Activated T-helper 9 cell treated with anti-CD3 and anti-CD28 coated beads, Interleukin-2, amount 50 U/mL, for 16 hours (primary cell): ENCODE measurements at regions not wholly inside any gene's neighbourhood (a gene's known extent, or its start where the extent isn't known, plus 50 kb on each side); places are given as distances from the start of the nearest gene placed in this dataset.
"Not testable (repeated sequence)": the region's sequence is repeated elsewhere in the genome, so short reads cannot be mapped to it uniquely, and the experiment has no call there.

ENCODE experiments used
- DNase-seq: peaks from one replicate; pipeline ENCODE4 v3.0.0-alpha.2; 2020; ENCODE audit warnings: low read depth

DNA sequence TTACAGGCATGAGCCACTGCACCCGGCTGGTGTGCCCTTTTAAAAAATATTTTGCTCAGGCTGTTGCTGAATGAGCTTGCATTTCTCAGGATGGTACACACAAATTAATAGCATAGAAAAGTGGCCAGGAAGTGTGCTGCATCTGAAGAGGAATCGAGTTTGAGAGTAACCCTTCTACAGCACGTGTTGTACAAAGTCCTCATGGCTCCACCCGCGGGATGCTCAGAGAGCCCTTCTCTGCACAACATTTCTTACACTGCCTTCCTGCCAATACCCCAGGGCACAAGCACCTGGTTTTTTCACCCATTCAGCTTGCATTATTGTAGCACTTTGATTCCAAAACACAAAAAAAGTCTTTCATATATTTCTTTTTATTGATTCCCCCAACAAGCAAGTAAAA lies 90.1 kb upstream of the NEDD4L start:
- no peak for DNase-seq

- no peak for DNase-seq
Measured at GRCh38 chr18:57951999-57952774, 91.8 kb upstream of the NEDD4L start.

DNA sequence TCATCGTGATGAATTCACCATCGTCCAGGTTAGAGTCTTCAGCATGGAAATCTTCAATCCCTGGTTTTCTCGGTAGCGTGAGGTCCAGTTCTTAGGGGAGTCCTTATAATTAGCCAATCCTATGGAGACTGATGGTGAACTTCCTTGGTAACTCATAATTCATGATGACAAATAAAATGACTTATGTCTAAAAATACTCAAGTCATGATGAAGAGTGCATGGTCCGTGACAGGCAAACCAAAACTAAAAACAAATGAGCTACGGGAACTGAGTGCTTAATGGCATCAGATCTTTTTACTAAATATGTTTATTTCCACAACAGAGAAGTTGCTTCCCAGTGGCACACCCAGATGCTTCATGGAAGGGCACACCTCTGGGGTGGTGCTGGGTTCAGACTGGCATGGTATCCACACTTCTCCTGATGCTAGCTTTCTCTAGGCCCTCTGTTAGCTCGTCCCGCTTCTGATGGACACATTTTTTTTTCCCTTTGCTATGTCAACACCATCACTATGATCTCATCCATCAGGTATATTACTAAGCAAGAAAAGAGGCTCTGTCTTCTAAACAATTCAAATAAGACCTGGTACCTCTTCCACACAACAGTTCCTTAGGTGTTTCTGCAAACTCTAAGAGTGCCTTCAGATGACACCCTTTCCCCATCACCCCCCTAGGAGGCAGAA lies 92.8 kb upstream of the NEDD4L start:
- DNase-seq = no peak

DNA sequence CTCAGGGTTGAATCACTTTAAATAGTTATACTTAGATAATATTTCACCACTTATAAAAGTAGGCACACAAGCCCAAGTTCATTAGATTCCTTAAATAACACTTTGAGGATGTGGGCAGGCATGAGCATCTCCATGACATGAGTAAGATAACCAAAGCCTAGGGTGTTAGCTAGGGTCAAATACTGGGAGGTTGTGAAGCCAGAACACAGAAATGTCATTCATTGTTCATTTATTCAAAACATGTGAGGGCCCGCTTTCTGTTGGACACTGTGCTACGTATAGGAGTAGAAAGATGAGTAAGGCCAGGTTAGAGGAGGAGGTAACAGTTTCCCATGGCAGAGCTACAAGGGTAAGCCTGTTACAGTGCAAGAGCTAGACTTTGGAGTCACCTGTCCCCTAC lies 93.5 kb upstream of the NEDD4L start:
- DNase-seq = no peak

DNA sequence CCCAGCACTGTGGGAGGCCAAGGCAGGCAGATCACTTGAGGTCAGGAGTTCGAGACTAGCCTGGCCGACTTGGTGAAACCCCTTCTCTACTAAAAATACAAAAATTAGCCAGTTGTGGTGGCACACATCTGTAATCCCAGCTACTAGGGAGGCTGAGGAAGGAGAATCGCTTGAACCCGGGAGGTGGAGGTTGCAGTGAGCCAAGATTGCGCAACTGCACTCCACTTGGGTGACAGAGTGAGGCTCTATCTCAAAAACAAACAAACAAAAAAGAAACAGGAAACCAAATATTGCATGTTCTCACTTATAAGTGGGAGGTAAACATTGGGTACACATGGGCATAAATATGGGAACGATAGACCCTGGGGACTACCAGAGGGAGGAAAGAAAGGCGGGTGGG lies 94.7 kb upstream of the NEDD4L start:
- not testable (repeated sequence) for DNase-seq

- no peak for DNase-seq
Measured at GRCh38 chr18:57947117-57947516, 96.9 kb upstream of the NEDD4L start.

GRCh38 chr18:57943723-57944122 lies 100.3 kb upstream of the NEDD4L start:
- DNase-seq = no peak

- no peak for DNase-seq
Measured at GRCh38 chr18:57942493-57942892, 101.5 kb upstream of the NEDD4L start.

GRCh38 chr18:57941841-57942489 lies 102.1 kb upstream of the NEDD4L start:
- DNase-seq = no peak

DNA sequence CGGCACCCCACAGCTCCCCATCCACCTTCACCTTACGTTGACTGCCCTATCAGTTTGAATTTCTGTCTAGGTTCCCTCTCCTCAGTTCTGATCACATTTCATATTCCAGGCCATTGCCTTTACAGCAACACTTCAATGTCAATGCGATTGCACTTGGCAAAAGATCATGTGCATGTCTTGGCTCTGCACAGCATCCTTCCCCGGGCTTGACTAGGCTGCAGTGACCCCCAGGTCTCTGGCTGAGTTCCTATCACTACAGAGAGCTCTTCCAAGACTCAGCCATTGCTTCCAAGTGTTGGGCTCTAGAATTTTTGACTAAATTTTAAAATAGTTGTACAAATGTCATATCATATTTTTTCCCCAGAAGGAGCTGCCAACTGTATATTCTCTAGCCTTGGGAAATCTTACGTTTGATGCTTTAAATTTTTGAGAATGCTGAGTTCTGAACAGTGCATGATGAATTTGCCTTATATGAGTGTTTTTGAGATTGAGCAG lies 103.8 kb upstream of the NEDD4L start:
- no peak for DNase-seq

GRCh38 chr18:57934375-57934774 lies 109.7 kb upstream of the NEDD4L start:
- DNase-seq = not testable (repeated sequence)

- no peak for DNase-seq
Measured at GRCh38 chr18:57931038-57931437, 113.0 kb upstream of the NEDD4L start.

- DNase-seq = no peak
Measured at GRCh38 chr18:57930476-57930875, 113.5 kb upstream of the NEDD4L start.

- DNase-seq = no peak
Measured at GRCh38 chr18:57929922-57930321, 114.1 kb upstream of the NEDD4L start.

DNA sequence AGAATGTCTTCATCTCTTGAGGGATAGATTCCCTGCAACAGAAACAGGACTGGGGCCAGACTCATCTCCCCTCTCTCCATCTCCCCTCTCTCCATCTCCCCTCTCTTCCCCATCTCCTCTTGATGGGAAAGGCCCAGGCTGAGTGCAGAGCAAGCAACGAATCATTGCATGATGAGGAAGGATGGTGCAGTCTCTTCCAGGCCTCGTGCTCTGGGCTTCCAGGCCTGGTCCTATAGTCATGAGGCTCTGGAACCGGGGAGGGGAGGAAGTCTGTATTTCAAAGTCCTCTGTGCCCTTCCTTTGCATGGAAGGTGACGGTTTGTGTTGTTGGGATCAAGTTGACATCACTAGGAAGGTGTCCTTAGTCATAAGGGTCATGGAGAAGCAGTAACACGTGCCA lies 115.6 kb upstream of the NEDD4L start:
- DNase-seq = no peak

DNA sequence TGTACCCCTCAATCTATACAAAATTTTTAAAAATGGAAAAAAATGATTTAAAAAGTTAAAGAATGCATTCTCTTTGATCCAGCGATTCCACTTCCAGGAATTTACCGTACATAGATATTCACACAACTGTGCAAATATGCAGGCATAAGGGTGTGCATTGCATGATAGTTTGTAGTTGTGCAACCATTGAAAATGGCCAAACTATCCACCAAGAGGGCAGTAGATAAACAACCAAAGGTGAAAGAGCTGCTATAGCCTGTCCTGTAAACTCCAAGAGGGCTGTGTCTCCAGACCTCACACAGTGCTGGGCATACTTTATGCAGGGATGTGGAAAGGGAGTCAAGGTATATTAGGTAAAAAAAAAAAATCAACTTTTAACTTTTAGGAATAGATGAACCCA lies 116.5 kb upstream of the NEDD4L start:
- DNase-seq = no peak

DNA sequence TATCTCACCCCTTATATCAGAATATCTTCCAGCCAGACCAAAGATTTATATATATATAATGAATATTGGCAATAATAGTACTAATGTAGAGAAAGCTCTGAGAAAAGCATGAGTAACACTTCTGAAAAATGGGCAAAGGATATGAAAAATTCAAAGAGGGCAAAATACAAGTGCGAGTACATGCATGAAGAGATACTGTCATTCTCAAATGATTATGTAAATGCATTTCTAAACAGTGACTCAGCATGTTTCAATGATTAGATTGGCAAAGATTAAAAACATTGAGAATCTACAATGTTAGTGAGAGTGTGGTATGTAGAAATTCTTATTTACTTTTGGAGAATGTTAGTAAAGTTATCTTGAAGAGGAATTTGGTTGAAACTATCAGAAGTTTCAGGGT lies 118.3 kb upstream of the NEDD4L start:
- no peak for DNase-seq

DNA sequence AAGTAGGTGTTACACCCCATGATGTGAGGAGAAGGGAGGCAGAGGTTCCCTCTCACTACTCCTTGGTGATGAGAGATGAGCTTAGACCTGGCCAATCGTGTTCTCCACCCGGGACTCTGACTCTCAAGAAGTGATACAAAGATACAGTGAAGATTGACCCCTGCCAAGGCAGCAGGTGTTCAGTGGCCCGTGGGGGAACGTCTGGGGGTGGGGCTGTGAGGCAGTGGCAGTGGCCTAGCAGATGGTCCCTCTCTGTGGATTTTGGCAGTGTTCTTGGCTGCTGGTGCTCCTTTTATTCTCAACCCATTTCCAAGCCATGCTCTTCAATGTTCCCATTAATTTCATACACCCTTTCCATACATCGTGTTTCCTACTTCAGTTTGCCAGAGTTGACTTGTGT lies 120.4 kb upstream of the NEDD4L start:
- no peak for DNase-seq

- no peak for DNase-seq
Measured at GRCh38 chr18:57922885-57923284, 119.8 kb upstream of the ATP8B1 start.

DNA sequence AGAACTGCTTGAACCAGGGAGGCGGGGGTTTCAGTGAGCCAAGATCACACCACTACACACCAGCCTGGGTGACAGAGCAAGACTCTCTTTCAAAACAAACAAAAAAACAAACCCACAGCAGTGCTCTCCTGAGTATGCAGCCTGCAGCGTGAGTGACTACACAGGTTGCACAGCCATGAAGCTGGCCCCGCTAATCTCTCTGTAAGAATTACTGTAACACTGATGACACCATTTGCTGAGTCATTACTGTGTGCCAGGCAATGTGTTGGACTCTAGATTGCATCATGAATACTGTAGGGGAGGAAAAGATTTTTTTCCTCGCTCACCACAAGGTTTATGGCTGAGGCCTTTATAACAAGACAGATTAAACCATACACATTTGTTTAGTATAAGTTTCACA lies 118.6 kb upstream of the ATP8B1 start:
- DNase-seq = no peak

DNA sequence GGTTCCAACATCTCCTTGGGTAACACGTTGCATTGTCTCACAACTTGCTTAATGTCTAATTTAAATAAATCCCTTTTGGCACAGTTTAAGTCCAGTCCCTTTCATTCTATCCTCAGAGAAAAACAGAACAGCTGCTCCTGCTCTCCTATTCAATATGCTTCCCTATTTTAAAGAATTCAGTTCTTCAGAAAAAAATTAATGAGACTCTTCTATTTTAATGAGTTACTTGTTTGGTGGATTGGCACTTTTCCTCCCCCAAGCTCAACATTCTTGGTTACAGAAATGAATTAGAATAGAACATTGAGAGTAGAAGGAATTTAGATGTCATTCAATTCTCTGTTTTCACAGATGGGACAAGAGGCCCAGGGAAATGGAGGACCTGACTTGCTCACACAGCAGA lies 116.9 kb upstream of the ATP8B1 start:
- DNase-seq = no peak

GRCh38 chr18:57918601-57919000 lies 115.5 kb upstream of the ATP8B1 start:
- no peak for DNase-seq

GRCh38 chr18:57916684-57917083 lies 113.6 kb upstream of the ATP8B1 start:
- DNase-seq = no peak
